Gastrocnemius medialis (tissue), 4 donors: ENCODE measurements at regions not wholly inside any gene's neighbourhood (a gene's known extent, or its start where the extent isn't known, plus 50 kb on each side); places are given as distances from the start of the nearest gene placed in this dataset.

Source experiments
- POLR2A ChIP-seq, 2 donors: fragments of 450-650 bp; IDR thresholded peaks; one replicate each; pipeline ENCODE4 v1.6.1; 2017; ENCODE audit warnings: antibody characterized with exemption in 2 of 2, mild to moderate bottlenecking in 2 of 2, moderate library complexity in 2 of 2
- TF ChIP-seq, protein P1 (sequence below), 5 experiments: fragments of 450-650 bp in 3 of 5; fragments of 200-600 bp in 2 of 5; sonication (generic) in 2 of 5; IDR thresholded peaks in 4 of 5; conservative IDR thresholded peaks in 1 of 5; 1 replicate in 4 of 5; 2 replicates in 1 of 5; pipeline ENCODE4 v1.5.1; 2016 to 2019; ENCODE audit warnings: antibody characterized with exemption in 5 of 5, mild to moderate bottlenecking in 3 of 5, moderate library complexity in 3 of 5

DNA sequence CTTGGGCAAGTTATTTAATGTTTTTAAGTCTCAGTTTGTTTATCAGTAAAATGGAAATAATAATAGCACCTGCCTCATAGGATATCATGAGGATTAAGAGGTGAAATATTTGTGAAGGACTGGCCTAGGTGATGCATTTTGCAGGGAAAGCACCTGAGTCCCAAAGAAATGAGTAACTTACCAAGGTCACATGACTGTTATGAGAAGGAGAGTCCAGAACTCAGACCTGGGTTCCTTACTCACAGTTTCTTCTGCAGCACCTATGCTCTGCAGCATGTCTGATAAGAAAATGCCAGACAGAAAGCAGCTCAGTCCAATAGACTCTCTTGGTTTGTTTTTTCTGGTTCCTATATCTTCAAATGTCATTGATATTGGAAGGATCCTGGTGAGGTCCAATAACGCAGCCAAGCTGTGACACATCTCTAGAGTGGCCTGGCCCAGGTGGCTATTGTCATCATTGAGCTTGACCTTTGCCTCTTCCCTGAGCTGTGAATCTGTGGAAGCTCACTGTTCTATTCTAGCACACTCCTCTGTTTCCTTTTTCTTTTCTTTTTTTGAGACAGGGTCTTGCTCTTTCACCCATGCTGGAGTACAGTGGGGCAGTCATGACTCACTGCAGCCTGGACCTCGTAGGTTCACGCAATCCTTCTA lies 174.7 kb upstream of the NAV2 start:
- TF ChIP-seq, protein P1, sequence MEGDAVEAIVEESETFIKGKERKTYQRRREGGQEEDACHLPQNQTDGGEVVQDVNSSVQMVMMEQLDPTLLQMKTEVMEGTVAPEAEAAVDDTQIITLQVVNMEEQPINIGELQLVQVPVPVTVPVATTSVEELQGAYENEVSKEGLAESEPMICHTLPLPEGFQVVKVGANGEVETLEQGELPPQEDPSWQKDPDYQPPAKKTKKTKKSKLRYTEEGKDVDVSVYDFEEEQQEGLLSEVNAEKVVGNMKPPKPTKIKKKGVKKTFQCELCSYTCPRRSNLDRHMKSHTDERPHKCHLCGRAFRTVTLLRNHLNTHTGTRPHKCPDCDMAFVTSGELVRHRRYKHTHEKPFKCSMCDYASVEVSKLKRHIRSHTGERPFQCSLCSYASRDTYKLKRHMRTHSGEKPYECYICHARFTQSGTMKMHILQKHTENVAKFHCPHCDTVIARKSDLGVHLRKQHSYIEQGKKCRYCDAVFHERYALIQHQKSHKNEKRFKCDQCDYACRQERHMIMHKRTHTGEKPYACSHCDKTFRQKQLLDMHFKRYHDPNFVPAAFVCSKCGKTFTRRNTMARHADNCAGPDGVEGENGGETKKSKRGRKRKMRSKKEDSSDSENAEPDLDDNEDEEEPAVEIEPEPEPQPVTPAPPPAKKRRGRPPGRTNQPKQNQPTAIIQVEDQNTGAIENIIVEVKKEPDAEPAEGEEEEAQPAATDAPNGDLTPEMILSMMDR (IDR thresholded peaks at IDR 0.05 in 4 of 5, conservative IDR thresholded peaks at IDR 0.05 in 1 of 5): no peak
- no peak for TF ChIP-seq POLR2A (IDR thresholded peaks at IDR 0.05)
